PFSK-1 (cell line): ENCODE measurements at regions not wholly inside any gene's neighbourhood (a gene's known extent, or its start where the extent isn't known, plus 50 kb on each side); places are given as distances from the start of the nearest gene placed in this dataset.

Source experiments
- FOXP2 ChIP-seq: optimal IDR thresholded peaks from 2 replicates; pipeline ENCODE3; 2011; ENCODE audit warnings: borderline replicate concordance, control low read depth, inconsistent platforms; ENCODE audit not compliant: insufficient read depth; ENCODE audit errors: extremely low read length, extremely low read depth
- POLR2AphosphoS5 ChIP-seq: IDR thresholded peaks from 2 replicates; pipeline ENCODE4 v1.6.1; 2012; ENCODE audit warnings: low read depth, mild to moderate bottlenecking, control low read depth, low read length, moderate library complexity
- REST ChIP-seq, 2 experiments: IDR thresholded peaks; 2 replicates each; pipeline versions ENCODE4 v1.6.1 to v1.8.0; 2011 to 2012; ENCODE audit warnings: low read depth in 2 of 2, low read length in 2 of 2, control low read depth in 1 of 2, inconsistent platforms in 1 of 2, mild to moderate bottlenecking in 1 of 2, moderate library complexity in 1 of 2; ENCODE audit not compliant: insufficient read depth in 1 of 2
- SIN3A ChIP-seq: IDR thresholded peaks from 2 replicates; pipeline ENCODE4 v1.6.1; 2012; ENCODE audit warnings: mild to moderate bottlenecking, low read length, moderate library complexity, borderline replicate concordance; ENCODE audit not compliant: insufficient read depth
- TAF1 ChIP-seq: IDR thresholded peaks from 2 replicates; pipeline ENCODE4 v1.6.1; 2012; ENCODE audit warnings: low read length, control low read depth, borderline replicate concordance; ENCODE audit not compliant: insufficient read depth

GRCh38 chr5:1594357-1595106 is 70.8 kb upstream of the LPCAT1 start:
- TF ChIP-seq FOXP2 (no peak), TAF1 (peak; percentile 44; the same call in 1 of the 2 replicates)

GRCh38 chr5:1593903-1594356 is 70.2 kb upstream of the LPCAT1 start:
- TF ChIP-seq FOXP2, result no peak
- TF ChIP-seq REST (IDR thresholded peaks at IDR 0.05; ENCODE audit: insufficient read depth in 1 of 2, low read depth in 2 of 2, low read length in 2 of 2), result no peak
- TF ChIP-seq POLR2AphosphoS5, result no peak
- TF ChIP-seq SIN3A, result no peak
- no peak for TF ChIP-seq TAF1
